Right atrium auricular region (tissue), 2 donors: ENCODE measurements at regions not wholly inside any gene's neighbourhood (a gene's known extent, or its start where the extent isn't known, plus 50 kb on each side); places are given as distances from the start of the nearest gene placed in this dataset.

Experiments used
- DNase-seq: peaks from one replicate; pipeline ENCODE4 v3.0.0-alpha.2; 2019; ENCODE audit warnings: low spot score
- H3K27ac ChIP-seq, 2 donors: fragments of 200-600 bp; sonication (generic); 1 replicate in 1 of 2; 2 replicates in 1 of 2; pipeline ENCODE4 v1.5.1; 2016 to 2019
- H3K27me3 ChIP-seq, 2 donors: fragments of 200-600 bp; sonication (generic); one replicate each; pipeline versions ENCODE4 v1.5.1 to v1.6.0; 2017 to 2019
- H3K36me3 ChIP-seq: fragments of 200-600 bp; sonication (generic); one replicate; pipeline ENCODE4 v1.5.1; 2016
- H3K4me1 ChIP-seq, 2 donors: fragments of 200-600 bp; sonication (generic); one replicate each; pipeline versions ENCODE4 v1.5.1 to v1.6.0; 2017 to 2019
- H3K4me3 ChIP-seq, 2 donors: fragments of 200-600 bp; sonication (generic); 1 replicate in 1 of 2; 2 replicates in 1 of 2; pipeline ENCODE4 v1.5.1; 2017 to 2019; ENCODE audit warnings: mild to moderate bottlenecking in 1 of 2, moderate library complexity in 1 of 2
- H3K9me3 ChIP-seq, 2 donors: fragments of 200-600 bp; sonication (generic); one replicate each; pipeline ENCODE4 v1.5.1; 2019
- CTCF ChIP-seq, 2 donors: fragments of 200-600 bp; sonication (generic); IDR thresholded peaks; one replicate each; pipeline ENCODE4 v1.5.1; 2019; ENCODE audit warnings: antibody characterized with exemption in 2 of 2

DNA sequence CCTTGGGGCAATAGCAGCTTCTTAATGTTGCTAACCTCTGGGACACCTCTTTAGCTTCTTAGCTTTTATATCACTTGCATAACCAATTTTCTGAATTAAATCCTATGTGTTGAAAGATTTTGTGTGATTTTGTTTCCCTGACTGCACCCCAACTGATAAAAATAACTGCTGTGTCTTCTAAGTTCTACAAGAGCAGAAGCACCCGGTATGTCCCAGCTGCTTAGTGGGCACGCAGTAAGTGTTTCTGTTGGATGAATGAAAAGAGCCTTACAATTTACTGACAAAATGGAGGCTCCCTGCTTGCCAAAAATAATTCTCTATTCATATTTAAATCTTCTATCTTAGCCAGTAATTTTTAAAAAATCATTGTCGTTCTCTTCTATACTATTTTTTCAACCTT is 53.1 kb upstream of the GALNT5 start:
- no peak for TF ChIP-seq CTCF (IDR thresholded peaks at IDR 0.05)
- Histone ChIP-seq H3K27me3 (no peaks in the 10 kb centered on the region), H3K27ac (no peak overlapping the region), H3K9me3 (no peaks in the 10 kb centered on the region), H3K36me3 (no peaks in the 10 kb centered on the region), H3K4me3 (no peak overlapping the region), H3K4me1 (no peaks in the 10 kb centered on the region)
- DNase-seq, result no peak

GRCh38 chr2:157206916-157207315 is 50.6 kb upstream of the GALNT5 start:
- Histone ChIP-seq H3K27me3 (no peaks in the 10 kb centered on the region), H3K4me1 (no peaks in the 10 kb centered on the region), H3K36me3 (no peaks in the 10 kb centered on the region), H3K9me3 (no peaks in the 10 kb centered on the region), H3K27ac (no peak overlapping the region), H3K4me3 (no peak overlapping the region)
- no peak for TF ChIP-seq CTCF (IDR thresholded peaks at IDR 0.05)
- no peak for DNase-seq
